ENCODE measurements at regions not wholly inside any gene's neighbourhood (a gene's known extent, or its start where the extent isn't known, plus 50 kb on each side); places are given as distances from the start of the nearest gene placed in this dataset.

- no peak for TF ChIP-seq CTCF (conservative IDR thresholded peaks at IDR 0.05)
- no peak for DNase-seq (ENCODE audit: low read depth, low spot score)
- H3K27ac Mint-ChIP-seq (ENCODE audit: unreplicated experiment) = no peak overlapping the region
- no peaks in the 10 kb centered on the region for H3K4me1 Mint-ChIP-seq
- no peaks in the 10 kb centered on the region for H3K27me3 Mint-ChIP-seq (ENCODE audit: low read depth)
- H3K9me3 Mint-ChIP-seq = peaks cover 3% of the 10 kb centered on the region
- H3K4me3 Mint-ChIP-seq = no peak overlapping the region
- no peaks in the 10 kb centered on the region for H3K36me3 Mint-ChIP-seq (ENCODE audit: low read depth)
Measured at GRCh38 chr20:48230216-48230615, 444.9 kb upstream of the SULF2 start.

DNA sequence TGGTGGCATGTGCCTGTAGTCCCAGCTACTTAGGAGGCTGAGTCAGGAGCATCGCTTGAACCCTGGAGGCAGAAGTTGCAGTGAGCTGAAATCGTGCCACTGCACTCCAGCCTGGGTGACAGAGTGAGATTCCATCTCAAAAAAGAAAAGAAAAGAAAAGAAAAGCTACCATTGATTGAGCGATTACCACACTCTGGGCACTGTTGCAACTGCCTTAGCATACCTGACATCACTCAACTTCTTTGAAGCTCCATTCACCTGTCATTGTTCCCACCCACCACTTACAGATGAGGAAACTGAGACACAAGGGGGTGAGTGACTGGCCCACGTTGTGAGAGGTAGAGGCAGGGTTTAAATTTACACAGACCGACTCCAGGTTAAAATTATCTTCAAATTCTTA lies 442.1 kb upstream of the SULF2 start:
- Mint-ChIP-seq H3K27me3 (ENCODE audit: low read depth) (no peaks in the 10 kb centered on the region), H3K27ac (ENCODE audit: unreplicated experiment) (no peak overlapping the region), H3K4me3 (no peak overlapping the region), H3K36me3 (ENCODE audit: low read depth) (no peaks in the 10 kb centered on the region), H3K4me1 (no peaks in the 10 kb centered on the region), H3K9me3 (no peaks in the 10 kb centered on the region)
- DNase-seq (ENCODE audit: low read depth, low spot score) = no peak
- TF ChIP-seq CTCF (conservative IDR thresholded peaks at IDR 0.05) = no peak

GRCh38 chr20:48226642-48227041 lies 441.4 kb upstream of the SULF2 start:
- no peaks in the 10 kb centered on the region for H3K27me3 Mint-ChIP-seq (ENCODE audit: low read depth)
- no peaks in the 10 kb centered on the region for H3K4me1 Mint-ChIP-seq
- TF ChIP-seq CTCF (conservative IDR thresholded peaks at IDR 0.05) = no peak
- H3K4me3 Mint-ChIP-seq = no peak overlapping the region
- H3K9me3 Mint-ChIP-seq = no peaks in the 10 kb centered on the region
- no peak overlapping the region for H3K27ac Mint-ChIP-seq (ENCODE audit: unreplicated experiment)
- DNase-seq (ENCODE audit: low read depth, low spot score) = no peak
- no peaks in the 10 kb centered on the region for H3K36me3 Mint-ChIP-seq (ENCODE audit: low read depth)

DNA sequence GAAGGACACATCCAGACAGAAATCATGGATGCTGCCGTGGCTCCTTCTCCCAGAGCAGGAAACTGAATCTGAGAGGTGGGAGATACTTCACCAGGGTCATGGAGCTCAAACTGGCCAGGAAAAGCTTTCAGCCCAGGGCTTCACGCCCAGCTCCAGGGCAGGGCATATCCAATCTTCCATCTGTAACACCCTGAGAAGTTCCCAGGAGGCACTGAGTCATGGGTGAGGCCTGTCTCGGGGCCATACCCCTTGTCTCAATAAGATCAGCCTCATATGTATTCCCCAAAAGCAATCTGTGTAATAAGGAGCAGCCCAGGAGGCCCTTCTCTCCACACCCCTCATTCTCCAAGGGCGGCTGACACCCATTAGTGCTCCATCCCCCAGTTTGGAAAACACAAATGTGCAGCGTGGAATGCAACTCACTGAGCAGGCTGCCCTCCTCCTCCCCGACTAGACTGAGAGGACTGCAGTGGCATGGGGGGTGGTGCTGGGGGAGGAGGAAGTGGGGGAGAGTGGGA lies 439.3 kb upstream of the SULF2 start:
- Mint-ChIP-seq H3K9me3 (no peaks in the 10 kb centered on the region), H3K36me3 (ENCODE audit: low read depth) (no peaks in the 10 kb centered on the region), H3K4me3 (no peak overlapping the region), H3K27me3 (ENCODE audit: low read depth) (no peaks in the 10 kb centered on the region), H3K4me1 (no peaks in the 10 kb centered on the region), H3K27ac (ENCODE audit: unreplicated experiment) (no peak overlapping the region)
- no peak for DNase-seq (ENCODE audit: low read depth, low spot score)
- no peak for TF ChIP-seq CTCF (conservative IDR thresholded peaks at IDR 0.05)

- Mint-ChIP-seq H3K4me1 (no peaks in the 10 kb centered on the region), H3K36me3 (ENCODE audit: low read depth) (no peaks in the 10 kb centered on the region), H3K4me3 (no peak overlapping the region), H3K27ac (ENCODE audit: unreplicated experiment) (no peak overlapping the region), H3K9me3 (no peaks in the 10 kb centered on the region), H3K27me3 (ENCODE audit: low read depth) (no peaks in the 10 kb centered on the region)
- no peak for DNase-seq (ENCODE audit: low read depth, low spot score)
- no peak for TF ChIP-seq CTCF (conservative IDR thresholded peaks at IDR 0.05)
Measured at GRCh38 chr20:48223715-48224114, 438.4 kb upstream of the SULF2 start.
